ENCODE measurements at regions not wholly inside any gene's neighbourhood (a gene's known extent, or its start where the extent isn't known, plus 50 kb on each side); places are given as distances from the start of the nearest gene placed in this dataset.

- POLR2A ChIA-PET: no interaction called here
- H3K36me3 Mint-ChIP-seq: peaks cover 10% of the 10 kb centered on the region
Measured at GRCh38 chr21:34262469-34262845, 101.3 kb upstream of the KCNE2 start.

DNA sequence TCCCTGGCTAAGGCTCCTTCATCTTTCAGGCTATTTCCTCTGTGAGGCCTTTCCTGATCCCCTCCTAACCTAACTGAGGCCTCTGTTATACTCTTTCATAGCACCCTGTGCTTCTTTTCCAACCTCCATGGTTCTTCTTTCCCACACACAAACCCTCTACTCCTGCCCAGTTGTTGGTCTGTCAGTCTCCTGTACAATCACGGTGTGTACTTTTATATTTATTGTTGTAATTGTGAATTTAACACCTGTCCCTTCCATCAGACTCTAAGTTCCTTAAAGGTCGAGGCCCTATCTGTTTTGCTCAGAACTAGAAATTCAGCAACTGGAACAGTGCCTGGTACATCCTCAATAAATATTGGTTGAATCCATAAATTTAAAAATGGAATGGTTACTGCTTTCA is 100.2 kb upstream of the KCNE2 start:
- no peak overlapping the region for H3K4me3 ChIP-seq (ENCODE audit: control insufficient read depth in 1 of 2, extremely low read depth in 1 of 2, low read length in 1 of 2)
- H3K27ac ChIP-seq (ENCODE audit: low read length): no peak overlapping the region
- Mint-ChIP-seq H3K27ac (no peak overlapping the region), H3K27me3 (peaks cover 0 to 3% of the 10 kb centered on the region in 2 donors), H3K9me3 (peaks cover 8 to 19% (median 15%) of the 10 kb centered on the region in 3 donors), H3K36me3 (peaks cover 10% of the 10 kb centered on the region), H3K4me1 (no peaks in the 10 kb centered on the region), H3K4me3 (no peak overlapping the region)
- no peaks in the 10 kb centered on the region for H3K4me1 ChIP-seq (ENCODE audit: control insufficient read depth in 1 of 2, extremely low read depth in 1 of 2, insufficient read depth in 2 of 2, low read length in 2 of 2)
- H3K27me3 ChIP-seq (replicated peaks in 1 of 2; ENCODE audit: control insufficient read depth in 2 of 2, extremely low read depth in 1 of 2, insufficient read depth in 2 of 2, low read length in 1 of 2): no peaks in the 10 kb centered on the region
- no CpG with 5 or more reads among the region's 2 CpGs for WGBS (ENCODE audit: insufficient coverage)
- CTCF ChIA-PET: no interaction called here
- DNase-seq (no peak), ATAC-seq (replicated peaks in 1 of 4) (no peak)
- POLR2A ChIA-PET: no interaction called here
- H3K9me3 ChIP-seq: no peaks in the 10 kb centered on the region
- no peaks in the 10 kb centered on the region for H3K36me3 ChIP-seq (ENCODE audit: control insufficient read depth in 2 of 2, extremely low read depth in 1 of 2, insufficient read depth in 1 of 2, low read length in 1 of 2)

More at GRCh38 chr21:34262469-34262845, 101.3 kb upstream of the KCNE2 start:
- Mint-ChIP-seq H3K4me1 (no peaks in the 10 kb centered on the region), H3K4me3 (no peak overlapping the region), H3K27me3 (peaks cover 0 to 3% of the 10 kb centered on the region in 2 donors), H3K27ac (no peak overlapping the region), H3K9me3 (peaks cover 8 to 21% (median 15%) of the 10 kb centered on the region in 3 donors)
- H3K36me3 ChIP-seq (ENCODE audit: control insufficient read depth in 2 of 2, extremely low read depth in 1 of 2, insufficient read depth in 1 of 2, low read length in 1 of 2): no peaks in the 10 kb centered on the region
- no peaks in the 10 kb centered on the region for H3K27me3 ChIP-seq (replicated peaks in 1 of 2; ENCODE audit: control insufficient read depth in 2 of 2, extremely low read depth in 1 of 2, insufficient read depth in 2 of 2, low read length in 1 of 2)
- no peak overlapping the region for H3K4me3 ChIP-seq (ENCODE audit: control insufficient read depth in 1 of 2, extremely low read depth in 1 of 2, low read length in 1 of 2)
- ATAC-seq (replicated peaks in 1 of 4) (no peak), DNase-seq (no peak)
- no CpG with 5 or more reads among the region's 1 CpG for WGBS (ENCODE audit: insufficient coverage)
- H3K4me1 ChIP-seq (ENCODE audit: control insufficient read depth in 1 of 2, extremely low read depth in 1 of 2, insufficient read depth in 2 of 2, low read length in 2 of 2): no peaks in the 10 kb centered on the region
- H3K9me3 ChIP-seq: no peaks in the 10 kb centered on the region
- H3K27ac ChIP-seq (ENCODE audit: low read length): no peak overlapping the region
- CTCF ChIA-PET: no interaction called here

- peaks cover 10% of the 10 kb centered on the region for H3K36me3 Mint-ChIP-seq
- H3K4me1 Mint-ChIP-seq: no peaks in the 10 kb centered on the region
- peaks cover 8 to 15% (median 10%) of the 10 kb centered on the region in 3 donors for H3K9me3 Mint-ChIP-seq
- no CpG with 5 or more reads among the region's 1 CpG for WGBS (ENCODE audit: insufficient coverage)
- H3K4me3 Mint-ChIP-seq: no peak overlapping the region
- Histone ChIP-seq H3K27ac (ENCODE audit: low read length) (no peak overlapping the region), H3K4me1 (ENCODE audit: control insufficient read depth in 1 of 2, extremely low read depth in 1 of 2, insufficient read depth in 2 of 2, low read length in 2 of 2) (no peaks in the 10 kb centered on the region), H3K36me3 (ENCODE audit: control insufficient read depth in 2 of 2, extremely low read depth in 1 of 2, insufficient read depth in 1 of 2, low read length in 1 of 2) (no peaks in the 10 kb centered on the region), H3K27me3 (replicated peaks in 1 of 2; ENCODE audit: control insufficient read depth in 2 of 2, extremely low read depth in 1 of 2, insufficient read depth in 2 of 2, low read length in 1 of 2) (no peaks in the 10 kb centered on the region), H3K4me3 (ENCODE audit: control insufficient read depth in 1 of 2, extremely low read depth in 1 of 2, low read length in 1 of 2) (no peak overlapping the region), H3K9me3 (no peaks in the 10 kb centered on the region)
- ATAC-seq (replicated peaks in 1 of 4) (no peak), DNase-seq (no peak)
- peaks cover 3 to 6% of the 10 kb centered on the region in 2 donors for H3K27me3 Mint-ChIP-seq
- CTCF ChIA-PET: no interaction called here
- no peak overlapping the region for H3K27ac Mint-ChIP-seq
- POLR2A ChIA-PET: no interaction called here
Measured at GRCh38 chr21:34266351-34266750, 97.5 kb upstream of the KCNE2 start.

- ATAC-seq (replicated peaks in 1 of 4): no peak
- 80% methylated on average over 8 of the region's 8 CpGs for WGBS (ENCODE audit: insufficient coverage)
- H3K27me3 ChIP-seq (replicated peaks in 1 of 2; ENCODE audit: control insufficient read depth in 2 of 2, extremely low read depth in 1 of 2, insufficient read depth in 2 of 2, low read length in 1 of 2): no peaks in the 10 kb centered on the region
Measured at GRCh38 chr21:34268493-34268892, 95.3 kb upstream of the KCNE2 start.

GRCh38 chr21:34270411-34270810 is 93.4 kb upstream of the KCNE2 start:
- CTCF ChIA-PET: interaction anchor here in 1 of 2 donors (0.6 kb wide), 1 partner anchor 27 kb away, joined by 3 read pairs; no protein-coding TSS in a partner anchor
- POLR2A ChIA-PET: interaction anchor here in 1 of 2 donors (0.6 kb wide), 1 partner anchor 23 kb away, joined by 3 read pairs; no protein-coding TSS in a partner anchor

More at GRCh38 chr21:34268493-34268892, 95.3 kb upstream of the KCNE2 start:
- no peak for DNase-seq
- CTCF ChIA-PET: no interaction called here
- Mint-ChIP-seq H3K27me3 (peaks cover 3 to 8% of the 10 kb centered on the region in 2 donors), H3K4me3 (no peak overlapping the region), H3K27ac (no peak overlapping the region), H3K36me3 (peaks cover 2% of the 10 kb centered on the region), H3K9me3 (peaks cover 2 to 6% (median 4%) of the 10 kb centered on the region in 3 donors), H3K4me1 (no peaks in the 10 kb centered on the region)
- no peak overlapping the region for H3K4me3 ChIP-seq (ENCODE audit: control insufficient read depth in 1 of 2, extremely low read depth in 1 of 2, low read length in 1 of 2)
- POLR2A ChIA-PET: no interaction called here
- H3K4me1 ChIP-seq (ENCODE audit: control insufficient read depth in 1 of 2, extremely low read depth in 1 of 2, insufficient read depth in 2 of 2, low read length in 2 of 2): no peaks in the 10 kb centered on the region
- no peaks in the 10 kb centered on the region for H3K9me3 ChIP-seq
- no peaks in the 10 kb centered on the region for H3K36me3 ChIP-seq (ENCODE audit: control insufficient read depth in 2 of 2, extremely low read depth in 1 of 2, insufficient read depth in 1 of 2, low read length in 1 of 2)
- no peak overlapping the region for H3K27ac ChIP-seq (ENCODE audit: low read length)

GRCh38 chr21:34271189-34271851 is 92.5 kb upstream of the KCNE2 start:
- Histone ChIP-seq H3K4me1 (ENCODE audit: control insufficient read depth in 1 of 2, extremely low read depth in 1 of 2, insufficient read depth in 2 of 2, low read length in 2 of 2) (no peaks in the 10 kb centered on the region), H3K27ac (ENCODE audit: low read length) (no peak overlapping the region), H3K27me3 (replicated peaks in 1 of 2; ENCODE audit: control insufficient read depth in 2 of 2, extremely low read depth in 1 of 2, insufficient read depth in 2 of 2, low read length in 1 of 2) (no peaks in the 10 kb centered on the region), H3K36me3 (ENCODE audit: control insufficient read depth in 2 of 2, extremely low read depth in 1 of 2, insufficient read depth in 1 of 2, low read length in 1 of 2) (no peaks in the 10 kb centered on the region), H3K9me3 (no peaks in the 10 kb centered on the region), H3K4me3 (ENCODE audit: control insufficient read depth in 1 of 2, extremely low read depth in 1 of 2, low read length in 1 of 2) (no peak overlapping the region)
- Mint-ChIP-seq H3K4me1 (no peaks in the 10 kb centered on the region), H3K9me3 (no peaks in the 10 kb centered on the region), H3K36me3 (no peaks in the 10 kb centered on the region), H3K27me3 (peaks cover 8 to 13% of the 10 kb centered on the region in 2 donors), H3K27ac (no peak overlapping the region), H3K4me3 (no peak overlapping the region)
- WGBS (ENCODE audit: insufficient coverage): no CpG with 5 or more reads among the region's 2 CpGs
- DNase-seq (no peak), ATAC-seq (replicated peaks in 1 of 4) (no peak)
- ChIA-PET CTCF (no interaction called here), POLR2A (interaction anchor here in 1 of 2 donors (0.6 kb wide), 1 partner anchor 22 kb away, joined by 3 read pairs; no protein-coding TSS in a partner anchor)

More at GRCh38 chr21:34270411-34270810, 93.4 kb upstream of the KCNE2 start:
- ATAC-seq (replicated peaks in 1 of 4) (no peak), DNase-seq (no peak)
- no peaks in the 10 kb centered on the region for H3K27me3 ChIP-seq (replicated peaks in 1 of 2; ENCODE audit: control insufficient read depth in 2 of 2, extremely low read depth in 1 of 2, insufficient read depth in 2 of 2, low read length in 1 of 2)
- H3K9me3 ChIP-seq: no peaks in the 10 kb centered on the region
- no peaks in the 10 kb centered on the region for H3K36me3 Mint-ChIP-seq
- no peaks in the 10 kb centered on the region for H3K9me3 Mint-ChIP-seq
- no peaks in the 10 kb centered on the region for H3K4me1 Mint-ChIP-seq
- H3K27ac Mint-ChIP-seq: no peak overlapping the region
- H3K4me3 Mint-ChIP-seq: no peak overlapping the region
- peaks cover 8 to 13% of the 10 kb centered on the region in 2 donors for H3K27me3 Mint-ChIP-seq
- H3K36me3 ChIP-seq (ENCODE audit: control insufficient read depth in 2 of 2, extremely low read depth in 1 of 2, insufficient read depth in 1 of 2, low read length in 1 of 2): no peaks in the 10 kb centered on the region
- H3K4me1 ChIP-seq (ENCODE audit: control insufficient read depth in 1 of 2, extremely low read depth in 1 of 2, insufficient read depth in 2 of 2, low read length in 2 of 2): no peaks in the 10 kb centered on the region
- no peak overlapping the region for H3K4me3 ChIP-seq (ENCODE audit: control insufficient read depth in 1 of 2, extremely low read depth in 1 of 2, low read length in 1 of 2)
- H3K27ac ChIP-seq (ENCODE audit: low read length): no peak overlapping the region
- 91% methylated on average over 4 of the region's 6 CpGs for WGBS (ENCODE audit: insufficient coverage)

Data from T-cell (primary cell).